Stimulated activated CD8-positive, alpha-beta memory T cell treated with anti-CD3 and anti-CD28 coated beads, Interleukin-15, amount 100 ng/mL, for 48 hours (primary cell): ENCODE measurements at regions not wholly inside any gene's neighbourhood (a gene's known extent, or its start where the extent isn't known, plus 50 kb on each side); places are given as distances from the start of the nearest gene placed in this dataset.
"Not testable (repeated sequence)": the region's sequence is repeated elsewhere in the genome, so short reads cannot be mapped to it uniquely, and the experiment has no call there.

Source experiments
- DNase-seq, 2 donors: peaks; one replicate each; pipeline ENCODE4 v3.0.0-alpha.2; 2020; ENCODE audit warnings: low read depth in 2 of 2

DNA sequence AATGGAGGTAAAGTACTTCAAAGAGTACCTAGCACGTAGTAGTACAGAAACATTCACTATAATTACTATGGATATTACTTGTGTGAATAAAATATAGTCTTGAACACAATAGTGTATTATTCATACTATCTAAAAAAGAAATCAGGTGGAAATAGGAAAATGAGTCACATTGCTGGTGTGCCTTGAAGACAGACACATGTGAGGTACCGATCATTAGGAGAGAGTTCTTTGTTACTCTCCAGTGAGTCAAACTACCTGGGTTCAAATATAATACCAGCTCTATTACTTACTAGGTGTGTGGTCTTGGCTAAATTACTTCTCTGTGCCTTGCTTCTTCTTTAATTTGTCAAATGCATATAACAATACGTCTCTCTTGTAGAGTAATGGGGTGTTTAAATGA, 50.8 kb upstream of the BEND6 start:
- no peak for DNase-seq

GRCh38 chr6:56902641-56903464, 52.1 kb upstream of the BEND6 start:
- no peak for DNase-seq

GRCh38 chr6:56900784-56901183, 54.1 kb upstream of the BEND6 start:
- no peak for DNase-seq

GRCh38 chr6:56899753-56900152, 55.2 kb upstream of the BEND6 start:
- DNase-seq = no peak

- DNase-seq = no peak
These were observed 55.6 kb upstream of the BEND6 start for GRCh38 chr6:56899311-56899710.

DNA sequence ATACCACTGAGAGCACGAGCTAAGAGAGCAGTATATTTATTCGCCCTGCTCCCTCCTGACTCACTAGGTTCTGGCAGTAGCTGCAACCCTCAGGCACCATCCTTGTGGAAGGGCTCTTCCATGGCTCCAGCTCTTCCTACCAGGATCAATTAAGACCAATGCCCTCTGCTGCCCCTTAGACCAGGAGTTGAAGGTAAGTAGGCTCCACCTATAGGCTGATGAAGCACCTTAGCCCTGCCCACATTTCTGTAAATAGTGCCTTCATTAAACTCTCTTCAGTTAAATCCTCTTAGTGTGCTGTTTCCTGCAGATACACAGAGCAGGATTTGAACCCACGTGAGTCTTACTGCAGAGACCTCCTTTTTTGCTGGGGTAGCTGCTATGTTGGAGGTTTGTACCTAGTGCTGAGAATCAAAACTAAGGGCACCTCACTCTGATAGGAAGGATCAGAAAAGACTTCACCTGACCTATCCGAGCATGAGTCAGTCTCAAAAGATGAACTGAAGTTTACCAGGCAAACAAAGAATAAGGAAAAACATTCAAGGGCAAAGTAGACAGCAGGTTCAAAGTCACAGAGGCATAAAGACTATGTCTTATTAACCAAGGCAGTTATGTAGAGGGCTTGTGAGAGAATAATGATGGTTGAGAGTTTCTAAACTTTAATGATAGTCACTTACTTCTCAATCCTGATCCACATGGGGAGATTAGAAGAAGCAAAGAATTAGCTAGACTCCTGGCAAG, 56.9 kb upstream of the BEND6 start:
- no peak for DNase-seq

DNA sequence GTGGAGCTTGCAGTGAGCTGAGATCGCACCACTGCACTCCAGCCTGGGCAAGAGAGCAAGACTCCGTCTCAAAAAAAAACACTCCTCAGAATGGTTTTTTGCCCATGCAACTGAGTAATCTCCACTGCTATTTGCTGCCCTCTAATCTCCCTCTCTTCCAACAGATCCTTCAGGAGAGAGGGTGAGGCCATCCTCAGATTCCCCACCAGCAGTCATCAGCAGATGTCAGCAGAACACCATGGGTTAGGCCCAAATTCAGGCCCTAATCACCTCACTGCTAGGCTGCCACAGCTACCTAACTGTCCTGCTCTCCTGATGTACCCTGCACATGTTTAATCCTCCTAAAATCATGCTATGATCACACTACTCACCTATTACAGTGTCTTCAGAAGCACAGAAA, 63.2 kb upstream of the BEND6 start:
- DNase-seq = no peak

- no peak for DNase-seq
These were observed 64.1 kb upstream of the BEND6 start for GRCh38 chr6:56890683-56891429.

- no peak for DNase-seq
These were observed 64.8 kb upstream of the BEND6 start for GRCh38 chr6:56890066-56890465.

- DNase-seq = no peak
These were observed 65.4 kb upstream of the BEND6 start for GRCh38 chr6:56889492-56889891.

- DNase-seq = no peak
These were observed 66.2 kb upstream of the BEND6 start for GRCh38 chr6:56888687-56889086.

GRCh38 chr6:56887086-56887485, 67.8 kb upstream of the BEND6 start:
- no peak for DNase-seq

GRCh38 chr6:56877922-56878321, 77.0 kb upstream of the BEND6 start:
- DNase-seq = no peak

- no peak for DNase-seq
These were observed 78.9 kb upstream of the BEND6 start for GRCh38 chr6:56875961-56876360.

- no peak for DNase-seq
These were observed 79.4 kb upstream of the BEND6 start for GRCh38 chr6:56875523-56875922.

DNA sequence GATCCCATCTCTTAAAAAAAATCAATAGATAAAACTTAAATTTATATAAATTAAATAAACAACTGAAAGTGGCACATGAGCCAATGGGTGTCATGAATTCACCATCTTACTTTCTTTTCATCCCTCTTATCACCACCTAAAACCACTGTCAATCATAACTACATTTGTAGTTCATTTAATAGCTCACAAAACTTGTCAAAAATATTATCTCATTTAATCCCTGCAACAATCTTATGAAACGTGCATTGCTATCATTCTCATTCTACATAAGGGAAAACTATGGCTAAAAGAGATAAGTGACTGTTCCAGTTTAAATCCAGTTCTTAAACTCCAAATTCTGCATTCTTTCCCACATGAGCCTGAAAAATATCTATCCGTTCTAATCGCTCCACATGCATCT, 80.6 kb upstream of the BEND6 start:
- no peak for DNase-seq

DNA sequence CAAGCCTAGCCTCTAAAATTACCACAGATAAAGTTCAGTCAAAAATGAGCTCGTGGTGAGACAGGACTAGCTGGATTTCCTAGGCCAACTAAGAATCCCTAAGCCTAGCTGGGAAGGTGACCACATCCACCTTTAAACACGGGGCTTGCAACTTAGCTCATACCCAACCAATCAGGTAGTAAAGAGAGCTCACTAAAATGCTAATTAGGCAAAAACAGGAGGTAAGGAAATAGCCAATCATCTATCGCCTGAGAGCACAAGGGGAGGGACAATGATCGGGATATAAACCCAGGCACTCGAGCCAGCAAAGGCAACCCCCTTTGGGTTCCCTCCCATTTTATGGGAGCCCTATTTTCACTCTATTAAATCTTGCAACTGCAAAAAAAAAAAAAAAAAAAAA, 84.9 kb upstream of the BEND6 start:
- not testable (repeated sequence) for DNase-seq

DNA sequence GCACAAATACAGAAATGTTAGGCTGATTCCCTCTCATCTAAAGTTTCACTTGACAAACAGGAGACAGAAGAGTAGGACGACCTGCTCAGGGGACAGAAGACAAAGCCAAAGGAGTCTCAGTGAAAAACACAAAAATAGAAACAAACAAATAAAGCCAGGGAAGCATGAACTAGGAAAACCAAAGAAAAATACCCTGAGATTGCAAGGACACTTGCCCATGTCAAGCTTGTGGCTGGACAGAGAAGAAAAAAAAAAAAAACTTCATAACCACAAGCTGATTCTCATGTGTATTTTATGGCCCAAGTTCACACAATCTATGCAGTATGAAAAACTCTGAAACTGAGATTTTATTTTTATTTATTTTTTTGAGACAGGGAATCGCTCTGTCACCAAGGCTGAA, 85.6 kb upstream of the BEND6 start:
- no peak for DNase-seq

DNA sequence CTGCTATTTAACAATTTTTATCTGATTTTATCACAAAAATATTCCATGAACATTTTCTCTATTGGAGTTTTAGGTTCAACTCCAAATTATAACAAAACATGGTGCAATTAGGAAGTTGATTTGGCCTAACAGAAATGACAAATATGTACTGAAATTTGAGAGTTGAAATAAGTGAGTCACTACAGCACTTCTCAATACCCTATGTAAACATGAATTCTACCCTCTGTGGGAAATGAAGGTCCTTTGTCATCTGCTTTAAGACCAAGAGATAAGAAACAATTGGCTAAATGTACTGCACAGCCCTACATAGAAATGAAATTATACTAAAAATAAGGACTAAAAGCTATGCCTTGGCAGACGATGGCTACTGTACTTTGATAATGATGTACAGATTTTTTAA, 86.2 kb upstream of the BEND6 start:
- DNase-seq = no peak

GRCh38 chr6:56866917-56867522, 87.9 kb upstream of the BEND6 start:
- DNase-seq = no peak

DNA sequence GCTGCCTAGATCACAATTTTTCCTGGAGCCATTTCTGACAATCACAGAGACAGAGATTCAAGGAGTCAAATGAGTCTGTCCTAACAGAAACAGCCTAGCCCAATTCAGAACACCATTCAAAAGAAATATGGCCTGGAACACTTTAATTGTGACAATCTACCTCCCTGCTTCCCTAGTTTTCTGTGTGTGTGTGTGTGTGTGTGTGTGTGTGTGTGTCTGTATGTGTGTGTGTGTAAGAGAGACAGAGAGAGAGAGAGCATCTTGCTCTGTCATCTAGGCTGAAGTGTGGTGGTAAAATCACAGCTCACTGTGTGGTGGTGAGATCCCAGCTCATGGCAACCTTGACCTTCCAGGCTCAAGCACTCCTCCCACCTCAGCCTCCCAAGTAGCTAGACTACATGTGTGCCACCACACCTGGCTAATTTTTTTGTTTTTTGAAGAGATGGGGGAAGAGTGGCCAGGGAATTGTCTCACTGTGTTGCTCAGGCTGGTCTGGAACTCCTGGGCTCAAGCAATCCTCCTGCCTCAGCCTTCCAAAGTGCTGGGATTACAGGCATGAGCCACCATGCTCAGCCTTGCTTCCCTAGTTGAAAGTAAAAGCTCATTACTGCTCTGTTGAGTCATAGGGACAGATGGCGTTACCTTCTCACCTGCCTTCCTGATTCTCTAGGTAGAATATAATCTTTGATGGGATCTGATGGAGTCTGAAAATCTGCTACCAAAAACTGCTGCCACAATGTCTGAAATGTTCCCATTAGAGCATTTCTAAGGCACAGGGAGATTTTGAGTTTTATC, 89.6 kb upstream of the BEND6 start:
- DNase-seq = no peak
